Right lobe of liver (tissue), 4 donors: ENCODE measurements at regions not wholly inside any gene's neighbourhood (a gene's known extent, or its start where the extent isn't known, plus 50 kb on each side); places are given as distances from the start of the nearest gene placed in this dataset.
"Not testable (repeated sequence)": the region's sequence is repeated elsewhere in the genome, so short reads cannot be mapped to it uniquely, and the experiment has no call there.

ENCODE experiments used
- CTCF ChIP-seq, 4 donors: fragments of 200-600 bp in 3 of 4; fragments of 450-650 bp in 1 of 4; IDR thresholded peaks; one replicate each; pipeline versions ENCODE4 v1.5.1 to v1.8.0; 2016 to 2022; ENCODE audit warnings: antibody characterized with exemption in 4 of 4, mild to moderate bottlenecking in 2 of 4
- POLR2A ChIP-seq: fragments of 450-650 bp; IDR thresholded peaks from one replicate; pipeline ENCODE4 v1.6.1; 2017; ENCODE audit warnings: antibody characterized with exemption, mild to moderate bottlenecking
- donor health status: DM: no; HTN: no; CAD: no.
- donor health status: DM: no; HTN: no; CAD: no.
- donor health status: DM: no; HTN: yes; CAD: no.

DNA sequence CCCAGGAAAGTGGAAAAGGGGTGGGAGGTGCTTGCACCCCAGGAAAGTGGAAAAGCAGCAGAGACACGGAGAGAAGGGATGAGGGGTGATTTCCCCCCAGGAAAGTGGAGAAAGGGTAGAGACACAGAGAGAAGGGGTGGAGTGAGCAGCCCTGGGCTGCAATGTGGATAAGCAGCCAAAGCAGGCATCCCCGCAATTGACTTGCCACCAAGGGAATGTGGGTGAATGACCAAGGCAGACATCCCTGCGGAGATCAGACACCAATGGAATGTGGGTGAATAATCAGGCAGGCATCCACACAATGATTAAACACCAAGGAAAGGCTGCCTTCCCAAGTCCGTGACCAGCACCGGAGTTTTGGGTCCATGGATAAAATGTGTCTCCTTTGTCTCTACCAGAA is 68.5 kb upstream of the SLC4A7 start:
- not testable (repeated sequence) for TF ChIP-seq CTCF (IDR thresholded peaks at IDR 0.05); POLR2A
